GM12878 (cell line): ENCODE measurements at regions not wholly inside any gene's neighbourhood (a gene's known extent, or its start where the extent isn't known, plus 50 kb on each side); places are given as distances from the start of the nearest gene placed in this dataset.

Source experiments
- BACH1 ChIP-seq: fragments of 450-650 bp; IDR thresholded peaks from 2 replicates; pipeline ENCODE4 v1.6.1; 2017; ENCODE audit warnings: mild to moderate bottlenecking, borderline replicate concordance
- CTCF ChIP-seq, 3 experiments: IDR thresholded peaks in 2 of 3; conservative IDR thresholded peaks in 1 of 3; 2 replicates each; pipeline ENCODE4 v1.5.1; 2011; ENCODE audit warnings: low read depth in 3 of 3, low read length in 3 of 3, mild to moderate bottlenecking in 3 of 3, control low read depth in 2 of 3, moderate library complexity in 2 of 3, inconsistent platforms in 1 of 3, mixed read lengths in 1 of 3; ENCODE audit not compliant: control insufficient read depth in 2 of 3, insufficient read depth in 1 of 3; ENCODE audit errors: extremely low read depth in 1 of 3
- EGR1 ChIP-seq, 2 experiments: IDR thresholded peaks; 1 replicate in 1 of 2; 2 replicates in 1 of 2; pipeline ENCODE4 v1.6.1; 2011 to 2012; ENCODE audit warnings: low read depth in 2 of 2, low read length in 2 of 2, borderline replicate concordance in 1 of 2, mild to moderate bottlenecking in 1 of 2, moderate library complexity in 1 of 2
- EP300 ChIP-seq, 2 experiments: fragments of 150-350 bp in 1 of 2; IDR thresholded peaks; 2 replicates each; pipeline ENCODE4 v1.6.1; 2011 to 2012; ENCODE audit warnings: low read depth in 2 of 2, low read length in 2 of 2, borderline replicate concordance in 1 of 2, improper control_type of control experiment in 1 of 2, inconsistent platforms in 1 of 2; ENCODE audit not compliant: control insufficient read depth in 1 of 2
- IKZF1 ChIP-seq: fragments of 450-650 bp; conservative IDR thresholded peaks from 2 replicates; pipeline ENCODE4 v1.6.1; 2017; ENCODE audit warnings: antibody characterized with exemption, mild to moderate bottlenecking
- NKRF ChIP-seq: fragments of 450-650 bp; conservative IDR thresholded peaks from 2 replicates; pipeline ENCODE4 v1.6.1; 2017; ENCODE audit warnings: mild to moderate bottlenecking, moderate library complexity
- POLR2A ChIP-seq: IDR thresholded peaks from 2 replicates; pipeline ENCODE4 v1.6.1; 2011; ENCODE audit warnings: low read depth, mild to moderate bottlenecking, low read length
- SIN3A ChIP-seq: IDR thresholded peaks from 2 replicates; pipeline ENCODE4 v1.6.1; 2012; ENCODE audit warnings: low read depth, low read length, improper control_type of control experiment
- SMAD5 ChIP-seq: IDR thresholded peaks from 2 replicates; pipeline ENCODE4 v1.6.1; 2016; ENCODE audit warnings: antibody characterized with exemption, low read depth
- SMC3 ChIP-seq: IDR thresholded peaks from 2 replicates; pipeline ENCODE4 v1.6.1; 2011; ENCODE audit warnings: low read length, improper control_type of control experiment, borderline replicate concordance
- SP1 ChIP-seq: IDR thresholded peaks from one replicate; pipeline ENCODE4 v1.6.1; 2011; ENCODE audit warnings: low read depth, low read length
- SUZ12 ChIP-seq: fragments of 200-600 bp; sonication (generic); IDR thresholded peaks from one replicate; pipeline ENCODE4 v1.6.1; 2018; ENCODE audit warnings: antibody characterized with exemption, mild to moderate bottlenecking; ENCODE audit not compliant: unreplicated experiment
- ZBED1 ChIP-seq: IDR thresholded peaks from 2 replicates; pipeline ENCODE4 v1.6.1; 2016; ENCODE audit warnings: borderline replicate concordance
- ZNF24 ChIP-seq: fragments of 450-650 bp; IDR thresholded peaks from 2 replicates; pipeline ENCODE4 v1.6.1; 2017; ENCODE audit warnings: antibody characterized with exemption, mild to moderate bottlenecking

GRCh38 chr3:124084022-124084881 lies 92.3 kb upstream of the ROPN1 start:
- TF ChIP-seq EGR1 (IDR thresholded peaks at IDR 0.05; ENCODE audit: borderline replicate concordance in 1 of 2, low read depth in 2 of 2, low read length in 2 of 2) (no peak), SP1 (no peak), POLR2A (no peak), SMC3 (no peak), NKRF (no peak), SIN3A (no peak), IKZF1 (no peak), SMAD5 (no peak), BACH1 (no peak), CTCF (IDR thresholded peaks at IDR 0.05 in 2 of 3, conservative IDR thresholded peaks at IDR 0.05 in 1 of 3; ENCODE audit: control insufficient read depth in 2 of 3, extremely low read depth in 1 of 3, insufficient read depth in 1 of 3, low read depth in 3 of 3, low read length in 3 of 3) (no peak), ZBED1 (no peak), EP300 (IDR thresholded peaks at IDR 0.05; ENCODE audit: borderline replicate concordance in 1 of 2, control insufficient read depth in 1 of 2, low read depth in 2 of 2, low read length in 2 of 2) (no peak), ZNF24 (no peak), SUZ12 (no peak)
